ENCODE measurements at regions not wholly inside any gene's neighbourhood (a gene's known extent, or its start where the extent isn't known, plus 50 kb on each side); places are given as distances from the start of the nearest gene placed in this dataset.
A peak's percentile ranks its signal among the peaks of the same experiment; 100 is the strongest.

DNA sequence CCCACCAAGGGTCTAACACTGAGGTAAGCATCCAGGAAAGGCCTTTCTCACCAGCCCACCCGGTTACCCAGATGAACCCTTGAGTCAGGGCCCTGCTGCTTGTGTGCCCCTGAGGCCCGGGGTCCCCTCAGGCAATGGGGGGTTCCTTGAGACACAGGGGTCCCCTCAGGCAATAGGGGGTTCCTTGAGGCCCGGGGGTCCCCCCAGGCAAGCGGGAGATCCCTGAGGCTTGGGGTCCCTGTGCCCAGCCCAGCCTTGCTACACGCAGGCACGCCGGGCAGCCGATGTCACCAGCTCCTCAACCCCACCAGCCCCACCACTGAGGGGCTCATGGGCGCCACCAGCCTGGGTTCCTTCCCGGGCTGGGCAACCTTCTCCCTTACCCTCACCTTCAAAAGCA is 247.2 kb downstream of the TTLL2 start:
- H3K27ac Mint-ChIP-seq = no peak overlapping the region
- peaks cover 43% of the 10 kb centered on the region for H3K27me3 Mint-ChIP-seq
- H3K4me3 Mint-ChIP-seq = no peak overlapping the region
- DNase-seq = no peak
- ATAC-seq = no peak
- H3K4me1 Mint-ChIP-seq = no peaks in the 10 kb centered on the region
- H3K36me3 Mint-ChIP-seq (ENCODE audit: low read depth) = peaks cover 3% of the 10 kb centered on the region
- H3K9me3 ChIP-seq (ENCODE audit: control insufficient read depth, low read length, poor library complexity, severe bottlenecking) = no peaks in the 10 kb centered on the region

GRCh38 chr6:167572841-167573271 is 248.0 kb downstream of the TTLL2 start:
- H3K9me3 ChIP-seq (ENCODE audit: control insufficient read depth, low read length, poor library complexity, severe bottlenecking) = no peaks in the 10 kb centered on the region
- Mint-ChIP-seq H3K36me3 (ENCODE audit: low read depth) (peaks cover 3% of the 10 kb centered on the region), H3K4me1 (no peaks in the 10 kb centered on the region), H3K27me3 (peaks cover 40% of the 10 kb centered on the region), H3K4me3 (no peak overlapping the region), H3K27ac (peak overlapping the region; percentile 57)
- ATAC-seq (no peak), DNase-seq (no peak)

- Mint-ChIP-seq H3K36me3 (ENCODE audit: low read depth) (peaks cover 3% of the 10 kb centered on the region), H3K27me3 (peaks cover 40% of the 10 kb centered on the region), H3K27ac (peak overlapping the region; percentile 57), H3K4me1 (no peaks in the 10 kb centered on the region), H3K4me3 (peak overlapping the region; percentile 28)
- no peaks in the 10 kb centered on the region for H3K9me3 ChIP-seq (ENCODE audit: control insufficient read depth, low read length, poor library complexity, severe bottlenecking)
- ATAC-seq = no peak
- no peak for DNase-seq
These were observed 248.8 kb downstream of the TTLL2 start for GRCh38 chr6:167573461-167574215.

GRCh38 chr6:167574431-167575151 is 249.7 kb downstream of the TTLL2 start:
- DNase-seq = no peak
- no peak for ATAC-seq
- no peaks in the 10 kb centered on the region for H3K4me1 Mint-ChIP-seq

GRCh38 chr6:167575158-167575696 is 250.3 kb downstream of the TTLL2 start:
- H3K27ac Mint-ChIP-seq = no peak overlapping the region
- no peaks in the 10 kb centered on the region for H3K4me1 Mint-ChIP-seq
- H3K4me3 Mint-ChIP-seq = no peak overlapping the region
- no peak for DNase-seq
- no peaks in the 10 kb centered on the region for H3K36me3 Mint-ChIP-seq (ENCODE audit: low read depth)
- no peak for ATAC-seq
- peaks cover 50% of the 10 kb centered on the region for H3K27me3 Mint-ChIP-seq
- no peaks in the 10 kb centered on the region for H3K9me3 ChIP-seq (ENCODE audit: control insufficient read depth, low read length, poor library complexity, severe bottlenecking)

More at GRCh38 chr6:167574431-167575151, 249.7 kb downstream of the TTLL2 start:
- Mint-ChIP-seq H3K27me3 (peaks cover 47% of the 10 kb centered on the region), H3K4me3 (no peak overlapping the region), H3K27ac (no peak overlapping the region), H3K36me3 (ENCODE audit: low read depth) (peaks cover 3% of the 10 kb centered on the region)
- no peaks in the 10 kb centered on the region for H3K9me3 ChIP-seq (ENCODE audit: control insufficient read depth, low read length, poor library complexity, severe bottlenecking)

DNA sequence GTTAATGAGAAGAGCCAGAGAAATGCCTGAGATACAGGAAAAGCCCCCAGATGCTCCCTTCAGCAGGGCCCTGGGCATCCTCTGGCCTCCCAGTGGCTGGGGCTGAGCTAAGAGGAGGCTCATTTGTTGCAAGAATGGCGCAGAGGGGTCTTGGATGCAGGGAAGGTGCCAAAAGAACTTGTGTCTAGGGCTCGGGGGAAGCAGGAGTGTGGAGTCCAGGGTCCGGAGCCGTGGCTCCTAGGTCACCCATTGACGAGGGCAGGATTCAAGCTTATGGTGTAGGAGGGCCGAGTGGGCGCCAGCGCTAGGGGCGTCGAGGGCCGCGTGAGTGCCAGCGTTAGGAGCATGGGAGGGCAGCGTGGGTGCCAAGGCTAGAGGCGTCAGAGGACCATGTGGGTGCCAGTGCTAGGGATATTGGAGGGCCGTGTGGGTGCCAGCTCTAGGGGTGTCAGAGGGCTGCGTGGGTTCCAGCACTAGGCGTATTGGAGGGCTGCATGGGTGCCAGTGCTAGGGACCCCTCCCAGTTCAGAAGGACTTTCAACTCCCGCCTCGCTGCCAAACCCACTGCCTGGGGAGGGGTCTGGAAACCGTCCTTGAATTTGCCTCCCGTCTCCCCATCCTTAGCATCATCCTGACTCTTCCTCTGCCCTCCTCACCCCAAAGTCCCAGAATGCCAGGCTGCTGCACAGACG is 250.5 kb upstream of the AFDN start:
- Mint-ChIP-seq H3K4me1 (no peaks in the 10 kb centered on the region), H3K4me3 (no peak overlapping the region), H3K27ac (no peak overlapping the region), H3K36me3 (ENCODE audit: low read depth) (no peaks in the 10 kb centered on the region), H3K27me3 (peaks cover 41% of the 10 kb centered on the region)
- DNase-seq (no peak), ATAC-seq (no peak)
- H3K9me3 ChIP-seq (ENCODE audit: control insufficient read depth, low read length, poor library complexity, severe bottlenecking) = no peaks in the 10 kb centered on the region

- DNase-seq = no peak
- Mint-ChIP-seq H3K27me3 (peaks cover 41% of the 10 kb centered on the region), H3K36me3 (ENCODE audit: low read depth) (no peaks in the 10 kb centered on the region), H3K27ac (no peak overlapping the region), H3K4me1 (no peaks in the 10 kb centered on the region), H3K4me3 (no peak overlapping the region)
- no peaks in the 10 kb centered on the region for H3K9me3 ChIP-seq (ENCODE audit: control insufficient read depth, low read length, poor library complexity, severe bottlenecking)
- no peak for ATAC-seq
These were observed 249.7 kb upstream of the AFDN start for GRCh38 chr6:167576828-167577503.

DNA sequence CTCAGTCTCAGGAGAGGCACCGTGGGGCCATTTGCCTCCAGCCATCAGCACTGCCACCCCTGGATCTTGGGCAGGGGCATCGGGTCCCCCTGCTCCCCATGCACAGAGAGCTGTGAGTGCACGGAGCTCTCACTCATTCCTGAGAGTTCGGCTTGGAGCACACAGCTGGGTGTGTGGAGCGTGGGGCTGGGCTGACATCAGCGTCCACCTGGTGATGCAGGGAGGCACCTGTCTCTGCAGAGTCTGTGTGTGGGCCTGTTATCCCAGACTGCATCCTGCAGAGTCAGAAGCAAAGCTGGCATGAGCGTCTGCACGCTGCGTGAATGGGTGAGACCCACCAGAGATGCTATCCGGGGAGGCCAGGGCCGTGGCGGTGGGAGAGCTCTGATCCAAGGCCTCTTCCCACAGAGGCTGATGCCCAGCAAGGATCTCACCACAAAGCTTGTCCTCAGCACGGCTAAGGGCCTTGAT is 248.8 kb upstream of the AFDN start:
- H3K4me1 Mint-ChIP-seq = no peaks in the 10 kb centered on the region
- DNase-seq = no peak
- peaks cover 37% of the 10 kb centered on the region for H3K27me3 Mint-ChIP-seq
- no peak overlapping the region for H3K4me3 Mint-ChIP-seq
- H3K9me3 ChIP-seq (ENCODE audit: control insufficient read depth, low read length, poor library complexity, severe bottlenecking) = no peaks in the 10 kb centered on the region
- ATAC-seq = no peak
- H3K27ac Mint-ChIP-seq = no peak overlapping the region
- H3K36me3 Mint-ChIP-seq (ENCODE audit: low read depth) = no peaks in the 10 kb centered on the region

DNA sequence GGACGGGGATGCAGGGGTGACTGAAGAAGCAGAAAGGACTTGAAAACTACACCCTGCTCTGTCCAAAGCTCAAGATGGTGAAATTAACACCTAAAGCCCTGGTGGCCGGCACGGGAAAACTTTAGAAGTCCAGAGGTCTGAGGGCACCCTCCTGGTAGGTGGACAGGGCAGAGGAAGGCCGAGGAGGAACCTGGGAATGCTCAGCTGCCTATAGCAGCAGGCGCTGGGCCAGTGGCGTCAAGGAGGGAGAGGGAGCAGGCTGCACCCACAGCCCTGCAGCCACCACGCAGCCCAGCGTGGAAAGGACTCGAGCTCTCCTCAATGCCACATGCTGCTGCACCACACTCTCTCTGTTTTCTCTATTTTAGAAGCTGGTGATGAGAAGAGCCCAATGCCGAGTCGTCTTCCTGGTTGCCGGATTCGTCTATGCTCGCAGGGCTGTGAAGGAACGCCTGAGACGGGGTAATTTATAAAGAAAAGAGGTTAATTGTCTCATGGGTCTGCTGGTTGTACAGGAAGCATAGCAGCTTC is 248.3 kb upstream of the AFDN start:
- Mint-ChIP-seq H3K4me3 (no peak overlapping the region), H3K27ac (no peak overlapping the region), H3K36me3 (ENCODE audit: low read depth) (no peaks in the 10 kb centered on the region), H3K27me3 (peaks cover 32% of the 10 kb centered on the region), H3K4me1 (no peaks in the 10 kb centered on the region)
- no peaks in the 10 kb centered on the region for H3K9me3 ChIP-seq (ENCODE audit: control insufficient read depth, low read length, poor library complexity, severe bottlenecking)
- ATAC-seq = no peak
- no peak for DNase-seq

GRCh38 chr6:167579806-167580618 is 246.7 kb upstream of the AFDN start:
- H3K27me3 Mint-ChIP-seq = peaks cover 36% of the 10 kb centered on the region

DNA sequence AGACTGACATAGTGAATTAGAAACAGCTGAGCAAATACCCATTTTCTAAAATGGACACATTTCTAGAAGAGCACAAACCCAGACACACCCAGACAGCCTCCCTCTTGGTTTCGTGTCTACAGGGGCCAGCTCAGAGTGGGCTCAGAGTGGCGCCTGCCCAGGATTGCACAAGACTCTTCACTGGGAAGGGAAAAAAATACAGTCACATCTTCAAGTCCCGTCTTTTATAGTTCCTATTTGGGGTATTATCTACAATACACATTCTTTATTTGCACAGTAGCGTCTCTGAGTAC is 246.1 kb upstream of the AFDN start:
- no peaks in the 10 kb centered on the region for H3K4me1 Mint-ChIP-seq
- H3K36me3 Mint-ChIP-seq (ENCODE audit: low read depth) = no peaks in the 10 kb centered on the region
- peaks cover 36% of the 10 kb centered on the region for H3K27me3 Mint-ChIP-seq
- H3K4me3 Mint-ChIP-seq = no peak overlapping the region
- ATAC-seq (no peak), DNase-seq (no peak)
- no peak overlapping the region for H3K27ac Mint-ChIP-seq
- no peaks in the 10 kb centered on the region for H3K9me3 ChIP-seq (ENCODE audit: control insufficient read depth, low read length, poor library complexity, severe bottlenecking)

More at GRCh38 chr6:167579806-167580618, 246.7 kb upstream of the AFDN start:
- no peak overlapping the region for H3K27ac Mint-ChIP-seq
- no peak for ATAC-seq
- DNase-seq = no peak
- H3K9me3 ChIP-seq (ENCODE audit: control insufficient read depth, low read length, poor library complexity, severe bottlenecking) = no peaks in the 10 kb centered on the region
- no peaks in the 10 kb centered on the region for H3K36me3 Mint-ChIP-seq (ENCODE audit: low read depth)
- H3K4me1 Mint-ChIP-seq = no peaks in the 10 kb centered on the region
- H3K4me3 Mint-ChIP-seq = no peak overlapping the region

GRCh38 chr6:167581637-167582036 is 245.1 kb upstream of the AFDN start:
- DNase-seq (no peak), ATAC-seq (no peak)
- no peaks in the 10 kb centered on the region for H3K36me3 Mint-ChIP-seq (ENCODE audit: low read depth)
- H3K4me3 Mint-ChIP-seq = no peak overlapping the region
- no peaks in the 10 kb centered on the region for H3K9me3 ChIP-seq (ENCODE audit: control insufficient read depth, low read length, poor library complexity, severe bottlenecking)
- peaks cover 32% of the 10 kb centered on the region for H3K27me3 Mint-ChIP-seq
- H3K4me1 Mint-ChIP-seq = no peaks in the 10 kb centered on the region
- no peak overlapping the region for H3K27ac Mint-ChIP-seq
